Neural cell (in vitro differentiated cells): ENCODE measurements at regions not wholly inside any gene's neighbourhood (a gene's known extent, or its start where the extent isn't known, plus 50 kb on each side); places are given as distances from the start of the nearest gene placed in this dataset.

Experiments used
- H2AFZ ChIP-seq: fragments of 200-600, 300-800 bp; sonication (generic), shearing (Covaris generic); 2 replicates; pipeline ENCODE4 v1.6.0; 2014; ENCODE audit warnings: low read depth, mild to moderate bottlenecking, antibody characterized with exemption, low read length, moderate library complexity
- H3F3A ChIP-seq: fragments of 200-600 bp; shearing (Covaris generic); 2 replicates; pipeline ENCODE4 v1.6.1; 2016; ENCODE audit warnings: mild to moderate bottlenecking, moderate library complexity, mixed read lengths, antibody characterized with exemption, low read length; ENCODE audit not compliant: insufficient read depth, poor library complexity, severe bottlenecking
- H3K27ac ChIP-seq: fragments of 200-600, 300-800 bp; sonication (generic), shearing (Covaris generic); 2 replicates; pipeline ENCODE4 v1.5.1; 2014; ENCODE audit warnings: mild to moderate bottlenecking, low read length, moderate library complexity
- H3K27me3 ChIP-seq: fragments of 300-800, 200-600 bp; sonication (generic), shearing (Covaris generic); 2 replicates; pipeline ENCODE4 v1.6.0; 2014; ENCODE audit warnings: mild to moderate bottlenecking, low read depth, low read length, moderate library complexity; ENCODE audit not compliant: insufficient read depth
- H3K36me3 ChIP-seq: fragments of 300-800, 200-600 bp; sonication (generic), shearing (Covaris generic); 2 replicates; pipeline ENCODE4 v1.5.1; 2014; ENCODE audit warnings: mild to moderate bottlenecking, antibody characterized with exemption, low read length, moderate library complexity; ENCODE audit not compliant: insufficient read depth
- H3K4me2 ChIP-seq: fragments of 300-800, 200-600 bp; sonication (generic), shearing (Covaris generic); 2 replicates; pipeline ENCODE4 v1.6.0; 2014; ENCODE audit warnings: mild to moderate bottlenecking, low read length
- H3K4me3 ChIP-seq: fragments of 300-800, 200-600 bp; sonication (generic), shearing (Covaris generic); 2 replicates; pipeline ENCODE4 v1.5.1; 2014; ENCODE audit warnings: mild to moderate bottlenecking, low read length, moderate library complexity
- H3K79me2 ChIP-seq: fragments of 200-600 bp; shearing (Covaris generic); replicated peaks from 2 replicates; pipeline ENCODE4 v1.6.0; 2014; ENCODE audit warnings: mild to moderate bottlenecking, low read length, moderate library complexity; ENCODE audit not compliant: insufficient read depth
- H3K9ac ChIP-seq: fragments of 300-800, 200-600 bp; sonication (generic), shearing (Covaris generic); 2 replicates; pipeline ENCODE4 v1.6.1; 2016; ENCODE audit warnings: mild to moderate bottlenecking, low read length, mixed read lengths
- H3K9me2 ChIP-seq: fragments of 200-600 bp; shearing (Covaris generic); 2 replicates; pipeline ENCODE4 v1.6.1; 2016; ENCODE audit warnings: mild to moderate bottlenecking, low read length, mixed read lengths; ENCODE audit not compliant: insufficient read depth
- H3K9me3 ChIP-seq: fragments of 200-600, 300-800 bp; sonication (generic), shearing (Covaris generic); 2 replicates; pipeline ENCODE4 v1.6.1; 2016; ENCODE audit warnings: mild to moderate bottlenecking, mixed run types, low read length, moderate library complexity, mixed read lengths
- H4K20me1 ChIP-seq: fragments of 200-600 bp; shearing (Covaris generic); 2 replicates; pipeline ENCODE4 v1.6.1; 2016; ENCODE audit warnings: mild to moderate bottlenecking, mixed run types; ENCODE audit not compliant: insufficient read depth
- EP300 ChIP-seq: fragments of 450-650 bp; conservative IDR thresholded peaks from 2 replicates; pipeline ENCODE4 v1.6.1; 2014; ENCODE audit warnings: antibody characterized with exemption, mild to moderate bottlenecking, moderate library complexity; ENCODE audit not compliant: poor library complexity, severe bottlenecking
- EZH2 ChIP-seq: fragments of 200-600, 300-800 bp; shearing (Covaris generic), sonication (generic); IDR thresholded peaks from 2 replicates; pipeline ENCODE4 v1.6.1; 2014; ENCODE audit warnings: antibody characterized with exemption, low read length, borderline replicate concordance, mild to moderate bottlenecking; ENCODE audit not compliant: insufficient read depth, poor library complexity, severe bottlenecking
- MXI1 ChIP-seq: fragments of 450-650 bp; conservative IDR thresholded peaks from 2 replicates; pipeline ENCODE4 v1.6.1; 2014; ENCODE audit warnings: antibody characterized with exemption, mild to moderate bottlenecking; ENCODE audit not compliant: poor library complexity, severe bottlenecking
- POLR2AphosphoS5 ChIP-seq: IDR thresholded peaks from 2 replicates; pipeline ENCODE4 v1.6.1; 2012
- RAD21 ChIP-seq: fragments of 450-650 bp; conservative IDR thresholded peaks from 2 replicates; pipeline ENCODE4 v1.6.1; 2014; ENCODE audit warnings: antibody characterized with exemption, mild to moderate bottlenecking, moderate library complexity
- SMC3 ChIP-seq: fragments of 450-650 bp; conservative IDR thresholded peaks from 2 replicates; pipeline ENCODE4 v1.6.1; 2014; ENCODE audit warnings: antibody characterized with exemption, mild to moderate bottlenecking, moderate library complexity; ENCODE audit not compliant: poor library complexity
- TAF1 ChIP-seq: IDR thresholded peaks from 2 replicates; pipeline ENCODE4 v1.6.1; 2012; ENCODE audit warnings: low read depth
- TF ChIP-seq, protein P1 (sequence below): IDR thresholded peaks from 2 replicates; pipeline ENCODE4 v1.6.1; 2012; ENCODE audit warnings: borderline replicate concordance
- TF ChIP-seq, protein P2 (sequence below): fragments of 450-650 bp; IDR thresholded peaks from 2 replicates; pipeline ENCODE4 v1.5.1; 2014; ENCODE audit warnings: antibody characterized with exemption, mild to moderate bottlenecking, moderate library complexity; ENCODE audit not compliant: poor library complexity, severe bottlenecking

DNA sequence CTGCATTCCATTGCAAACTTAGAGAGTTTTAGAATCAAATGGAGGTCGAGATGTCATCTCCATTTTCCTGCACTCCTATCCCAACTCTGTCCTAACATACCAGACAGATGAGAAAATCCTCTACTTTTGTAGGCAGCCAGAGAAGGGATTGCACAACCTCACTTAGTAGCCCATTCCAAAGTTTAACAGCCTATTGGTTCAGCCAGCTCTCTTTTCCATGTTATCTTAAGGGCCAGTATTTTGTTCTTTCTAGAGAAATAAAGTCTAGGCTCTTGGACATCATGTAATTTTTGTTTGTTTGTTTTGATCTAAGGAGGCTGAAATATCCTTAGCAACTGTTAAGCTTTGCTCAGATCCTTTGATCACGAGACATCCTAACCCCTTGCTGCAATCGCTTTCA lies 173.0 kb downstream of the COX18 start:
- Histone ChIP-seq H3K4me2 (no peak overlapping the region), H3K27ac (no peak overlapping the region), H3K9me3 (no peaks in the 10 kb centered on the region), H4K20me1 (no peaks in the 10 kb centered on the region), H3K36me3 (no peaks in the 10 kb centered on the region), H3K79me2 (no peaks in the 10 kb centered on the region), H3F3A (no peaks in the 10 kb centered on the region), H3K27me3 (no peaks in the 10 kb centered on the region), H3K9ac (no peak overlapping the region), H2AFZ (no peak overlapping the region), H3K4me3 (no peak overlapping the region), H3K9me2 (no peaks in the 10 kb centered on the region)
- TF ChIP-seq, protein P1, sequence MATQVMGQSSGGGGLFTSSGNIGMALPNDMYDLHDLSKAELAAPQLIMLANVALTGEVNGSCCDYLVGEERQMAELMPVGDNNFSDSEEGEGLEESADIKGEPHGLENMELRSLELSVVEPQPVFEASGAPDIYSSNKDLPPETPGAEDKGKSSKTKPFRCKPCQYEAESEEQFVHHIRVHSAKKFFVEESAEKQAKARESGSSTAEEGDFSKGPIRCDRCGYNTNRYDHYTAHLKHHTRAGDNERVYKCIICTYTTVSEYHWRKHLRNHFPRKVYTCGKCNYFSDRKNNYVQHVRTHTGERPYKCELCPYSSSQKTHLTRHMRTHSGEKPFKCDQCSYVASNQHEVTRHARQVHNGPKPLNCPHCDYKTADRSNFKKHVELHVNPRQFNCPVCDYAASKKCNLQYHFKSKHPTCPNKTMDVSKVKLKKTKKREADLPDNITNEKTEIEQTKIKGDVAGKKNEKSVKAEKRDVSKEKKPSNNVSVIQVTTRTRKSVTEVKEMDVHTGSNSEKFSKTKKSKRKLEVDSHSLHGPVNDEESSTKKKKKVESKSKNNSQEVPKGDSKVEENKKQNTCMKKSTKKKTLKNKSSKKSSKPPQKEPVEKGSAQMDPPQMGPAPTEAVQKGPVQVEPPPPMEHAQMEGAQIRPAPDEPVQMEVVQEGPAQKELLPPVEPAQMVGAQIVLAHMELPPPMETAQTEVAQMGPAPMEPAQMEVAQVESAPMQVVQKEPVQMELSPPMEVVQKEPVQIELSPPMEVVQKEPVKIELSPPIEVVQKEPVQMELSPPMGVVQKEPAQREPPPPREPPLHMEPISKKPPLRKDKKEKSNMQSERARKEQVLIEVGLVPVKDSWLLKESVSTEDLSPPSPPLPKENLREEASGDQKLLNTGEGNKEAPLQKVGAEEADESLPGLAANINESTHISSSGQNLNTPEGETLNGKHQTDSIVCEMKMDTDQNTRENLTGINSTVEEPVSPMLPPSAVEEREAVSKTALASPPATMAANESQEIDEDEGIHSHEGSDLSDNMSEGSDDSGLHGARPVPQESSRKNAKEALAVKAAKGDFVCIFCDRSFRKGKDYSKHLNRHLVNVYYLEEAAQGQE, result no peak
- TF ChIP-seq SMC3, result no peak
- TF ChIP-seq EP300, result no peak
- no peak for TF ChIP-seq TAF1

DNA sequence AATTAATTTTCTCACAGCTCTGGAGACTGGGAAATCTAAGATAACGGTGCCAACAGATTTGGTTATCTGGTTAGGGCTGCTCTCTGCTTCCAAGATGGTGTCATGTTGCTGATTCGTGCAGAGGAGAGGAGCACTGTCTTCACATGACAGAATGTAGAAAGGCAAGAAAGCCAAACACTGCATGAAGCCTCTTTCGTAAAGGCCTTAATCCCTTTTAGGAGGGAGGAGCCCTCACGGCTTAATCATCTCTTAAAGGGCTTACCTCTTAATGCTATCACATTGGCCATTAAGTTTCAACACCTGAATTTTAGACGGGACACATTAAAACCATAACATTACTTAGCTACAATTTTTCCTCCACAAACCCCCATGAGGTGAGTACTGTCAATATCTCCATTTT lies 174.1 kb downstream of the COX18 start:
- Histone ChIP-seq H3K9me3 (no peaks in the 10 kb centered on the region), H3K9me2 (no peaks in the 10 kb centered on the region), H2AFZ (no peak overlapping the region)

More for the DNA sequence above, 174.1 kb downstream of the COX18 start:
- no peak overlapping the region for H3K27ac ChIP-seq
- H3K36me3 ChIP-seq, result no peaks in the 10 kb centered on the region
- H3K9ac ChIP-seq, result no peak overlapping the region
- H3K79me2 ChIP-seq, result no peaks in the 10 kb centered on the region
- no peaks in the 10 kb centered on the region for H4K20me1 ChIP-seq
- H3K27me3 ChIP-seq, result no peaks in the 10 kb centered on the region
- TF ChIP-seq SMC3 (no peak), MXI1 (no peak), POLR2AphosphoS5 (no peak), EP300 (no peak), EZH2 (no peak), TAF1 (no peak), RAD21 (no peak)
- TF ChIP-seq, protein P1, result no peak
- TF ChIP-seq, protein P2, sequence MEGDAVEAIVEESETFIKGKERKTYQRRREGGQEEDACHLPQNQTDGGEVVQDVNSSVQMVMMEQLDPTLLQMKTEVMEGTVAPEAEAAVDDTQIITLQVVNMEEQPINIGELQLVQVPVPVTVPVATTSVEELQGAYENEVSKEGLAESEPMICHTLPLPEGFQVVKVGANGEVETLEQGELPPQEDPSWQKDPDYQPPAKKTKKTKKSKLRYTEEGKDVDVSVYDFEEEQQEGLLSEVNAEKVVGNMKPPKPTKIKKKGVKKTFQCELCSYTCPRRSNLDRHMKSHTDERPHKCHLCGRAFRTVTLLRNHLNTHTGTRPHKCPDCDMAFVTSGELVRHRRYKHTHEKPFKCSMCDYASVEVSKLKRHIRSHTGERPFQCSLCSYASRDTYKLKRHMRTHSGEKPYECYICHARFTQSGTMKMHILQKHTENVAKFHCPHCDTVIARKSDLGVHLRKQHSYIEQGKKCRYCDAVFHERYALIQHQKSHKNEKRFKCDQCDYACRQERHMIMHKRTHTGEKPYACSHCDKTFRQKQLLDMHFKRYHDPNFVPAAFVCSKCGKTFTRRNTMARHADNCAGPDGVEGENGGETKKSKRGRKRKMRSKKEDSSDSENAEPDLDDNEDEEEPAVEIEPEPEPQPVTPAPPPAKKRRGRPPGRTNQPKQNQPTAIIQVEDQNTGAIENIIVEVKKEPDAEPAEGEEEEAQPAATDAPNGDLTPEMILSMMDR, result no peak
- no peak overlapping the region for H3K4me3 ChIP-seq
- no peak overlapping the region for H3K4me2 ChIP-seq
- H3F3A ChIP-seq, result no peaks in the 10 kb centered on the region
